HEK293 (cell line): ENCODE measurements at regions not wholly inside any gene's neighbourhood (a gene's known extent, or its start where the extent isn't known, plus 50 kb on each side); places are given as distances from the start of the nearest gene placed in this dataset.

Source experiments
- GLIS2 ChIP-seq: fragments of 450-650 bp; formaldehyde crosslinking; IDR thresholded peaks from 2 replicates; pipeline ENCODE4 v1.5.1; 2016; ENCODE audit warnings: missing biosample characterization, missing genetic modification characterization
- KLF1 ChIP-seq: fragments of 450-650 bp; formaldehyde crosslinking; IDR thresholded peaks from 2 replicates; pipeline ENCODE4 v1.5.1; 2016; ENCODE audit warnings: missing biosample characterization, missing genetic modification characterization
- KLF8 ChIP-seq: fragments of 450-650 bp; formaldehyde crosslinking; IDR thresholded peaks from 2 replicates; pipeline ENCODE4 v1.5.1; 2016; ENCODE audit warnings: missing biosample characterization, missing genetic modification characterization
- MYNN ChIP-seq: fragments of 450-650 bp; formaldehyde crosslinking; IDR thresholded peaks from 2 replicates; pipeline ENCODE4 v1.5.1; 2016; ENCODE audit warnings: missing biosample characterization, missing genetic modification characterization, borderline replicate concordance
- OSR2 ChIP-seq: fragments of 450-650 bp; formaldehyde crosslinking; IDR thresholded peaks from 2 replicates; pipeline ENCODE4 v1.5.1; 2016; ENCODE audit warnings: missing biosample characterization, missing genetic modification characterization
- SETDB1 ChIP-seq: IDR thresholded peaks from one replicate; pipeline ENCODE4 v1.6.1; 2017; ENCODE audit warnings: mild to moderate bottlenecking, low read length, moderate library complexity, mixed read lengths; ENCODE audit not compliant: insufficient read length
- SP7 ChIP-seq: fragments of 450-650 bp; formaldehyde crosslinking; IDR thresholded peaks from 2 replicates; pipeline ENCODE4 v1.5.1; 2016; ENCODE audit warnings: missing biosample characterization, missing genetic modification characterization
- ZBTB17 ChIP-seq: fragments of 450-650 bp; formaldehyde crosslinking; IDR thresholded peaks from 2 replicates; pipeline ENCODE4 v1.5.1; 2016; ENCODE audit warnings: missing biosample characterization, missing genetic modification characterization
- ZBTB20 ChIP-seq: fragments of 450-650 bp; formaldehyde crosslinking; IDR thresholded peaks from 2 replicates; pipeline ENCODE4 v1.5.1; 2016; ENCODE audit warnings: missing biosample characterization, missing genetic modification characterization
- ZFHX2 ChIP-seq: fragments of 450-650 bp; formaldehyde crosslinking; conservative IDR thresholded peaks from 2 replicates; pipeline ENCODE4 v1.5.1; 2016; ENCODE audit warnings: missing biosample characterization, missing genetic modification characterization
- ZFP3 ChIP-seq: fragments of 450-650 bp; formaldehyde crosslinking; IDR thresholded peaks from 2 replicates; pipeline ENCODE4 v1.5.1; 2016; ENCODE audit warnings: low read depth, missing biosample characterization, missing genetic modification characterization
- ZIC2 ChIP-seq: fragments of 450-650 bp; formaldehyde crosslinking; IDR thresholded peaks from 2 replicates; pipeline ENCODE4 v1.5.1; 2016; ENCODE audit warnings: missing biosample characterization, missing genetic modification characterization
- ZNF169 ChIP-seq: fragments of 450-650 bp; formaldehyde crosslinking; IDR thresholded peaks from 2 replicates; pipeline ENCODE4 v1.5.1; 2016; ENCODE audit warnings: missing biosample characterization, missing genetic modification characterization
- ZNF211 ChIP-seq: fragments of 450-650 bp; formaldehyde crosslinking; IDR thresholded peaks from 2 replicates; pipeline ENCODE4 v1.5.1; 2016; ENCODE audit warnings: low read depth, missing biosample characterization, missing genetic modification characterization
- ZNF366 ChIP-seq: fragments of 450-650 bp; formaldehyde crosslinking; conservative IDR thresholded peaks from 2 replicates; pipeline ENCODE4 v1.5.1; 2016; ENCODE audit warnings: missing biosample characterization, missing genetic modification characterization
- ZNF391 ChIP-seq: fragments of 450-650 bp; formaldehyde crosslinking; IDR thresholded peaks from 2 replicates; pipeline ENCODE4 v1.5.1; 2016; ENCODE audit warnings: low read depth, missing biosample characterization, missing genetic modification characterization, borderline replicate concordance
- ZNF610 ChIP-seq: fragments of 450-650 bp; formaldehyde crosslinking; IDR thresholded peaks from 2 replicates; pipeline ENCODE4 v1.5.1; 2016; ENCODE audit warnings: missing biosample characterization, missing genetic modification characterization, borderline replicate concordance
- ZNF654 ChIP-seq: fragments of 450-650 bp; formaldehyde crosslinking; IDR thresholded peaks from 2 replicates; pipeline ENCODE4 v1.5.1; 2016; ENCODE audit warnings: low read depth, missing biosample characterization, missing genetic modification characterization
- ZNF747 ChIP-seq: fragments of 450-650 bp; formaldehyde crosslinking; IDR thresholded peaks from 2 replicates; pipeline ENCODE4 v1.5.1; 2016; ENCODE audit warnings: missing biosample characterization, missing genetic modification characterization
- ZNF777 ChIP-seq: fragments of 450-650 bp; formaldehyde crosslinking; IDR thresholded peaks from 2 replicates; pipeline ENCODE4 v1.5.1; 2017; ENCODE audit warnings: missing biosample characterization, missing genetic modification characterization, borderline replicate concordance
- TF ChIP-seq, protein P1 (sequence below): fragments of 450-650 bp; formaldehyde crosslinking; IDR thresholded peaks from 2 replicates; pipeline ENCODE4 v1.5.1; 2017; ENCODE audit warnings: missing biosample characterization, missing genetic modification characterization
- TF ChIP-seq, protein P2 (sequence below): fragments of 450-650 bp; formaldehyde crosslinking; IDR thresholded peaks from 2 replicates; pipeline ENCODE4 v1.5.1; 2017; ENCODE audit warnings: missing biosample characterization, missing genetic modification characterization
- TF ChIP-seq, protein P3 (sequence below): IDR thresholded peaks from 2 replicates; pipeline ENCODE4 v1.6.1; 2011; ENCODE audit warnings: mild to moderate bottlenecking, low read depth, low read length, borderline replicate concordance
- TF ChIP-seq, protein P4 (sequence below): fragments of 450-650 bp; formaldehyde crosslinking; IDR thresholded peaks from 2 replicates; pipeline ENCODE4 v1.5.1; 2016; ENCODE audit warnings: missing biosample characterization, missing genetic modification characterization

DNA sequence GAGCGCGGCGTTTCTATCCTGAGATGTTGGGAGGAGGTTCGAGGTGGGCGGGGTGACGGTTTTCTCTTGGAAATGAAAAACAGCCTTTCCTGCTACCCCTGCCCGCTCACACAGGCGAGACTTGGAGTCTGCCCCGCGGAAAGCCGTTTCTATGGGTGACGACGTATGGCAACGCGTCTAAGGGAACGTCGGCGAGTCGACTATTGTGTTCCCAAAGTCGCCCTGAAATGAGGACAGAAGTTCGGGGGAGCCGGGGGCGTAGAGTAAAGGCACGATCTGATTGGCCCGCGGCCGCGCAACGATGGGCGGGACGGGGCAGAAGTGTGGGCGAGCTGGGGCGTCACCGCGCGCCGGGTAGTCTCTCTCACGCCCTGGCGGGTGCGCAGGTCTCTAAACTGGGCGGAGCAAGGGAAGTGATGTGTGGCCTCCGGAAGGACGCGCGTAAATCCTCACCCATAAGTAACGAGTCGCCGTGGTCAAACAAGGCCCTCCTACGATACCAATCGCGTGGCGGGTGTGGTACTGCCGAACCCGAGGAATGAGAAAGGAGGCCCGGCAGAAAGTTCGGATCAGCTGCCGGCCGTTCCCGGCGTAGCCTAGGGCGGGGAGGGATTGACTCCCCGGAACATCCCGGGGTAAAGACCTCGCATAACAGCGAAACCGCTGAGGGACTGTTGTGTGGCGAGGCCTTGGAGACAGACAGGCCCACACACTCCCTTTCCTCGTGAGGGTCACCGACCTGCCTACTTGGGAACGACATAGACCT, 89.6 kb downstream of the FAM161A start (continued):
- TF ChIP-seq, protein P1, sequence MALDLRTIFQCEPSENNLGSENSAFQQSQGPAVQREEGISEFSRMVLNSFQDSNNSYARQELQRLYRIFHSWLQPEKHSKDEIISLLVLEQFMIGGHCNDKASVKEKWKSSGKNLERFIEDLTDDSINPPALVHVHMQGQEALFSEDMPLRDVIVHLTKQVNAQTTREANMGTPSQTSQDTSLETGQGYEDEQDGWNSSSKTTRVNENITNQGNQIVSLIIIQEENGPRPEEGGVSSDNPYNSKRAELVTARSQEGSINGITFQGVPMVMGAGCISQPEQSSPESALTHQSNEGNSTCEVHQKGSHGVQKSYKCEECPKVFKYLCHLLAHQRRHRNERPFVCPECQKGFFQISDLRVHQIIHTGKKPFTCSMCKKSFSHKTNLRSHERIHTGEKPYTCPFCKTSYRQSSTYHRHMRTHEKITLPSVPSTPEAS (tag by site-specific recombination), result no peak
- TF ChIP-seq ZNF366 (tag by site-specific recombination) (peak; percentile 12; the same call in 1 of the 2 replicates), ZNF777 (tag by site-specific recombination) (no peak), KLF8 (tag by site-specific recombination) (peak; percentile 95), GLIS2 (peak; percentile 76), ZNF747 (tag by site-specific recombination) (no peak), KLF1 (tag by site-specific recombination) (peak; percentile 91), ZBTB20 (peak; percentile 88), SP7 (tag by site-specific recombination) (peak; percentile 43; the same call in 1 of the 2 replicates), ZNF391 (tag by site-specific recombination) (no peak), ZNF610 (tag by site-specific recombination) (no peak), ZFP3 (tag by site-specific recombination) (no peak), ZBTB17 (peak; percentile 83), ZFHX2 (tag by site-specific recombination) (peak; percentile 89), ZNF169 (tag by site-specific recombination) (no peak), ZNF211 (tag by site-specific recombination) (no peak), OSR2 (tag by site-specific recombination) (no peak), ZIC2 (tag by site-specific recombination) (no peak), SETDB1 (peak; percentile 53), ZNF654 (tag by site-specific recombination) (no peak), MYNN (tag by site-specific recombination) (peak; percentile 57; the same call in 1 of the 2 replicates)
- TF ChIP-seq, protein P2, sequence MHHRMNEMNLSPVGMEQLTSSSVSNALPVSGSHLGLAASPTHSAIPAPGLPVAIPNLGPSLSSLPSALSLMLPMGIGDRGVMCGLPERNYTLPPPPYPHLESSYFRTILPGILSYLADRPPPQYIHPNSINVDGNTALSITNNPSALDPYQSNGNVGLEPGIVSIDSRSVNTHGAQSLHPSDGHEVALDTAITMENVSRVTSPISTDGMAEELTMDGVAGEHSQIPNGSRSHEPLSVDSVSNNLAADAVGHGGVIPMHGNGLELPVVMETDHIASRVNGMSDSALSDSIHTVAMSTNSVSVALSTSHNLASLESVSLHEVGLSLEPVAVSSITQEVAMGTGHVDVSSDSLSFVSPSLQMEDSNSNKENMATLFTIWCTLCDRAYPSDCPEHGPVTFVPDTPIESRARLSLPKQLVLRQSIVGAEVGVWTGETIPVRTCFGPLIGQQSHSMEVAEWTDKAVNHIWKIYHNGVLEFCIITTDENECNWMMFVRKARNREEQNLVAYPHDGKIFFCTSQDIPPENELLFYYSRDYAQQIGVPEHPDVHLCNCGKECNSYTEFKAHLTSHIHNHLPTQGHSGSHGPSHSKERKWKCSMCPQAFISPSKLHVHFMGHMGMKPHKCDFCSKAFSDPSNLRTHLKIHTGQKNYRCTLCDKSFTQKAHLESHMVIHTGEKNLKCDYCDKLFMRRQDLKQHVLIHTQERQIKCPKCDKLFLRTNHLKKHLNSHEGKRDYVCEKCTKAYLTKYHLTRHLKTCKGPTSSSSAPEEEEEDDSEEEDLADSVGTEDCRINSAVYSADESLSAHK, result peak; percentile 93
- TF ChIP-seq, protein P3, sequence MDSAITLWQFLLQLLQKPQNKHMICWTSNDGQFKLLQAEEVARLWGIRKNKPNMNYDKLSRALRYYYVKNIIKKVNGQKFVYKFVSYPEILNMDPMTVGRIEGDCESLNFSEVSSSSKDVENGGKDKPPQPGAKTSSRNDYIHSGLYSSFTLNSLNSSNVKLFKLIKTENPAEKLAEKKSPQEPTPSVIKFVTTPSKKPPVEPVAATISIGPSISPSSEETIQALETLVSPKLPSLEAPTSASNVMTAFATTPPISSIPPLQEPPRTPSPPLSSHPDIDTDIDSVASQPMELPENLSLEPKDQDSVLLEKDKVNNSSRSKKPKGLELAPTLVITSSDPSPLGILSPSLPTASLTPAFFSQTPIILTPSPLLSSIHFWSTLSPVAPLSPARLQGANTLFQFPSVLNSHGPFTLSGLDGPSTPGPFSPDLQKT, result no peak
- TF ChIP-seq, protein P4, sequence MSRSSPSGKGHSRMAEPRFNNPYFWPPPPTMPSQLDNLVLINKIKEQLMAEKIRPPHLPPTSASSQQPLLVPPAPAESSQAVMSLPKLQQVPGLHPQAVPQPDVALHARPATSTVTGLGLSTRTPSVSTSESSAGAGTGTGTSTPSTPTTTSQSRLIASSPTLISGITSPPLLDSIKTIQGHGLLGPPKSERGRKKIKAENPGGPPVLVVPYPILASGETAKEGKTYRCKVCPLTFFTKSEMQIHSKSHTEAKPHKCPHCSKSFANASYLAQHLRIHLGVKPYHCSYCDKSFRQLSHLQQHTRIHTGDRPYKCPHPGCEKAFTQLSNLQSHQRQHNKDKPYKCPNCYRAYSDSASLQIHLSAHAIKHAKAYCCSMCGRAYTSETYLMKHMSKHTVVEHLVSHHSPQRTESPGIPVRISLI, result peak; percentile 64; the same call in 1 of the 2 replicates
